GM19455 (cell line): ENCODE measurements at regions not wholly inside any gene's neighbourhood (a gene's known extent, or its start where the extent isn't known, plus 50 kb on each side); places are given as distances from the start of the nearest gene placed in this dataset.
"Not testable (repeated sequence)": the region's sequence is repeated elsewhere in the genome, so short reads cannot be mapped to it uniquely, and the experiment has no call there.

Source experiments
- ATAC-seq: cut with Tn5 transposase; IDR thresholded peaks from one replicate; pipeline ENCODE4 v1.9.1; 2021; ENCODE audit not compliant: unreplicated experiment

DNA sequence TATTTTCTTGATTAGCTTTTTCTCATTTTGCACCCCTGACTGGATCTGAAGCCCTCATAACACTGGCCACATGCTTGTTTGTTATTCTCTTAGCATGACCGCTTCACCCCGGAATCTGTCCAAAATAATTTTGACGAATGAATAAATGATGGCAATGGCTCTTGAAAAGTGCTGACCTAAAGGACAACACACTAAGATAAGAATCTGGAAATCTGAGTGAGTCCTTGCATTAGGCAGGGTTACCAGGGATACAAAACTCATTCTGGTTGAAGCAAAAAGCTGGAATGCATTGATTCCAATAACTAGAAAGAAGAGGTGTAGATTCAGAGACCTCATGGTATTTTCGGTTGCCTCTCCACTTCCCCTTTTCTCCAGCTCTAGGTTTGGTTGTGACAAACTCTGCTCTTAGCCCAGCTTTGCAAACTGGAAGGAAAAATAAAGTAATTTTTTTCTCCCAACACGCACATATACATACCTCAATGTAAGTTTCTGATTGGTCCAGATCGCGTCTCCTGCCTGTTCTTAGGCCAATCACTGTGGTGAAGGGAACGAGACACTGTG lies 157.4 kb downstream of the SKIDA1 start:
- no peak for ATAC-seq

DNA sequence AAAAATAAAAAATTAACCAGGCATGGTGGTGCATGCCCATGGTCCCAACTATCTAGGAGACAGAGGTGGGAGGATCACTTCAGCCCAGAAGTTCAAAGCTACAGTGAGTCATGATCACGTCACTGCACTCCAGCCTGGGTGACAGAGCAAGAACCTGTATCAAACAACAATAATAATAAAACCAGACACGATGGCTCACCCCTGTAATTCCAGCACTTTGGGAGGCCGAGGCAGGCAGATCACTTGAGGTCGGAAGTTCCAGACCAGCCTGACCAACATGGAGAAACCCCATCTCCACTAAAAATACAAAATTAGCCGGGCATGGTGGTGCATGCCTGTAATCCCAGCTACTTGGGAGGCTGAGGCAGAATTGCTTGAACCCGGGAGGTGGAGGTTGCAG lies 159.4 kb downstream of the SKIDA1 start:
- not testable (repeated sequence) for ATAC-seq

DNA sequence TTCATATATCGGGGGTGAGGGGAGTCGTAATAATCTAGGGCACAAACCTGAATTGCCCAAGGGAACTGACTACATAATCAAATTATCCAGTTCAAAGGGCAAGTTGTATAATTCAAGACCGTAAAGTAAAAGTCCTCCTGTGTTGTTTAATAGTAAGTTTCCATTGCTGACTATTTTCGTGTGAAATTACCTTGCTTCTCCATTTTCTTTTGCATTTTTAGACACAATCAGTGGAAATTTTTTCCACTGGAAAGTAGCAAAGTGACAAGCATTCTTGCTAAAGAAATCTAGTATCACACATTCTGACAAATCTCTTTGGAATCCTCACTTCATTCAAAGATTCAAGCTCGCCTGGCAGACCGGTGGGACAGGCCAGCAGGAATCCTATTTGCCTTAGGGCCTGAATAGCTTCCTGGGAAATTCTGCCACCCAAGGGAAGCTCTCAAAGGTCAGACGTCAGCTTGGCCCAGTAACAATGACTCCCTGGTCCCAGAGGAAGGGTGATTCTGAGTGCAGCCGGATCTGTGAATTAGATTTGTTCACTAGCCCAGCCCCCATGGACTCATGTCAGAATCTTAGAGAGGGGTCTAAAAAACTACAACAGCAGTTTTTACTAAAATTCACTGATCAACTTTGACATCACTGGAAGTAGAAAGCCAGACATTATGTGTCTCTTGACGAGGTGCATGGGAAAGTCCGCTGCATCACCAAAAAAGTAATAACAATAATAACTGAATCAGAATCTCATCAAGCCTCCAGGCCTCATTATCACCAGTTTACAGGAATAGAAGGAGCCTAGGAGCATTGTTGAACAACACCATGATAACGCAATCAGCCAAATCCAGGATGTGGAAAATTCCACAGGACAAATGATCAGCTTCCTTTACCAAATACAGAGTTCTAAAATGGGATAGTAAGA lies 161.0 kb downstream of the SKIDA1 start:
- no peak for ATAC-seq

DNA sequence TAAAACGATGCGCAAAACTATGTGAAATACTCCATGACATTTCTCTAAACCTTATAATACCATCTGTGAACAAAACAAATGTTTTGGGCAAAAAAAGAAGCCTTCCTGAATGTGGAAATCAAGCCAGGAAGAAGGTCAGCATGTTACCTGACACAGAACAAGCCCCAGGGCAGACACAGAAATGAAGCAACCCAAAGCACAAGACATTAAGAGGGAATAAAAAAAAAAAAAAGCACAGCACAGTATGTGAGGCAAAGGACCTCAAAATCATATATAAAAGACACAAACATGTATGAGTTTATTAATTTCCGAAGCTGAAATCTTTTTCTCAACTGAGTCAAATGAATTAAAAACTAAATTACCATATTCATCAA lies 161.8 kb downstream of the SKIDA1 start:
- no peak for ATAC-seq

DNA sequence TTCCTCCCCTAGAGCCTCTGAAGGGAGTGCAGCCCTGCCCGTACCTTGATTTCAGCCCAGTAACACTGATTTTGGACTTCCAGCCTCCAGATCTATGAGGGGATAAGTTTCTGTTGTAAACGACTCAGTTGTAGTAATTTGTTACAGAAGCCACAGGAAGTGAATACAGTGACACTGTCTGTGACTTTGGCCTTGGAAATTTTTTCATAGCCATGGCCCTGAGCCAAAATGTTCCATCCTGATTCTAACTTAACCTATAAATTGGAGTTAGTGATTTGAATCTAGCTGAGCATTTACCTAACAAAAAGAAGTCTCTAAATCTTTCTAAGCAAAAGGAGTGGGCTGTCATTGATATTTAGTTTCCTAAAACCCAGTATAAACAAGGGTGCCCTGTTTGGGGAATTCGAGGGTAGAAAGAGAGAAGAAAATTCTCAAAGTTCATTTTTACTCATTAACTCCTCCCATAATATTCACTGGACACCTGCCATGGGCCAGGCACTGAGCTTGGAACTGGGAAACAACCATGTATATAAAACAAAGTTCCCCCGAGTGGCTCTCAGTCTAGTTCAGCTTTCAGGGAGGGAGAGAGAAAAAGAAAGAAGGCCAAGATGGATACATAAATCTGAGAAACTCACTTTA lies 162.3 kb downstream of the SKIDA1 start:
- ATAC-seq: no peak

DNA sequence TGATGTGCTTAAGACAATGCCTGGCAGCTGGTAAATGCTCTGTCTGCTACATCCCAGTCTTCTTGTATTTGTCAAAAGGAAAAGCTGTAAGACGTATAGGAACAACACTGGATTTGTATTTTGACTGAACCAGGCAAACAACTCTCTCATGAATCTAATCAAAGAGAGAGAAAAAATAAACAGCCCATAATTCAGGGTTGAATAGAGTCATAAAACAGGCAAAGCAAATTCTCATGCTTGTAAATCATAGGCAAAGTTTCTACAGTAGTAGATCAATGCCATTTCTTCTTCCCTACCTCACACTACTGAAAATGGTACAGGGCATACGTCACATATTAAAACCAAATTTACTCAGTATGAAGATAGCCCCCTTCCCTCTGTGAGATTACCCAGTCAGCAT lies 166.3 kb downstream of the SKIDA1 start:
- no peak for ATAC-seq

DNA sequence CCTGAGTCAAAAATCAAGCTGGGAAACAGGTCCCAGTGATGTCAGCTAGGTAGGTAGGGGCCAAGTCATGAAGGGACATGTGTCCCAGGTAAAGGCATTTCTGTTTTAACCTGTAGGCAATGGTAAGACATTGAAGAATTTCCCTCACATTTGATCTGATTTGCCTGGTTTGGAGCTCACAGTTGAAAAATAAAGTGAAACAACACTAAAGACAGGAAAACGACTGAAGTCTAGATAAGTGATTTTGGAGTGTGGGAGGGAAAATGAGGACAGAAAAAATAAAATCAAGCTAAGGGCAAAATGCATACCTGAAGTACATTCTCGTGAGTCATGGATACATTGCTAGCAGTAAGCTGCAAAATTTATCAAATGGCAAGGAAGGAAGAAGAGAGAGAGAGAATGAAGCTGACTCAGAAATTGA lies 169.9 kb downstream of the SKIDA1 start:
- no peak for ATAC-seq

DNA sequence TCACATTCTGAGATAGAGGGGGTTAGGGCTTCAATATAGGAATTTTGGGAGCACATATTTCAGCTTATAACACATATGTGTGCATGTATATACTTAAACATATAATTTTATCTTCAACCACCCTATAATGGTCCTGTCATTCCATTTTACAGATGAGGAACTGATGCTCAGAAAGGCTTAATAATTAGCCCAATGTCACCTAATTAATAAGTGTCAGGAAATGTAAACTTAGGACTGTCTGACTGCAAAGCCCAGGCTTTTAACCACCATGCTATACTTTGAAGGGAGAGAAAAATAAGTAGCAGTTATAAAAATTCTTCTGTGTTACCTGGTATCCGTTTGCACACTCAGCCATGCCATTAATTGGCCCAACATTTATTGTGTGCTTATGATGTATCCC lies 172.6 kb downstream of the SKIDA1 start:
- ATAC-seq: no peak

DNA sequence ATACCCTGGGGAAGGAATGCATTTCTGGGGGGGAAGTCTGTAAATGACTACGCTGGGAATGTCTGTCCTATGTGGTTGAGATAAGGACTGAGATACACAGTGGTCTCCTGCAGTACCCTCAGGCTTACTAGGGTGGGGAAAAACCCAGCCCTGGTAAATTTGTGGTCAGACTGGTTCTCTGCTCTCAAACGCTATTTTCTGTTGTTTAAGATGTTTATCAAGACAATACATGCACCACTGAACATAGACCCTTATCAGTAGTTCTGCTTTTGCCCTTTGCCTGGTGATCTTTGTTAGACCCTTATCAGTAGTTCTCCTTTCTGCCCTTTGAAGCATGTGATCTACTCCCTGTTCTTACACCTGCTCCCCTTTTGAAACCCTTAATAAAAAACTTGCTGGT lies 173.9 kb downstream of the SKIDA1 start:
- not testable (repeated sequence) for ATAC-seq

DNA sequence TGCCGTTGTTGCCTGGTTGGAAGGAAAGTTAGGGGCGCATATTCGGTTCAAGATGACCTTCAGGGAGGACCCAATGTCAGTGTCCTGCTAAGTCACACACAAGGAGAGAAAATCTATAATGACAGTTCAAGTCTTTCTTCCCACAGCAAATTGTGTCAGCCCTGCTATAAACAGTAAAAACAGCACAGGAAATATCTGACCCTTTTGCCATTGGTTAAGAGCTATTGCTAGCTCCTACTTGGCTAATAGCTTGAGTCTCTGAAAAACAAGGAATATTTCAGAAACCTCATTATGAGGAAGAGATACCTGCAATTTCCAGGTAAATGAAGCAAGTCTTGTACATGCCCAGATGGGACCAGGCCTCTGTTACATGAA lies 175.6 kb downstream of the SKIDA1 start:
- ATAC-seq: no peak

DNA sequence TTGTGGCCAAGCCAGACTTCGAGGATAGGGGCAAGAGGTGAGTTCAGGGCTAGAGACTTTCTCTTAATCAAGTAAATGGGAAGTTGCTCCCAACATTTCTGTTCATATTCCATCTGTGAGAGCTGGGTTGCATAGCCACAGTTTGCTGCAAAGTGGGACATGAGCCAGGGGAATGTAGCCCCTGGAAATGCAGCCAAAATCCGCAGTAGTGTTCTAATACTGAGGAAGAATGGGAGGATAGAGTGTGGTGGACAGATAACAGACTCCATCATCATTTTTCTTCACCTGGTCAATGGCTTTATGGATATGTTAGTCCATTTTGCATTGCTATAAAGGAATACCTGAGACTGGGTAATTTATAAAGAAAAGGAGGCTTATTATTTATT lies 177.7 kb downstream of the SKIDA1 start:
- no peak for ATAC-seq

DNA sequence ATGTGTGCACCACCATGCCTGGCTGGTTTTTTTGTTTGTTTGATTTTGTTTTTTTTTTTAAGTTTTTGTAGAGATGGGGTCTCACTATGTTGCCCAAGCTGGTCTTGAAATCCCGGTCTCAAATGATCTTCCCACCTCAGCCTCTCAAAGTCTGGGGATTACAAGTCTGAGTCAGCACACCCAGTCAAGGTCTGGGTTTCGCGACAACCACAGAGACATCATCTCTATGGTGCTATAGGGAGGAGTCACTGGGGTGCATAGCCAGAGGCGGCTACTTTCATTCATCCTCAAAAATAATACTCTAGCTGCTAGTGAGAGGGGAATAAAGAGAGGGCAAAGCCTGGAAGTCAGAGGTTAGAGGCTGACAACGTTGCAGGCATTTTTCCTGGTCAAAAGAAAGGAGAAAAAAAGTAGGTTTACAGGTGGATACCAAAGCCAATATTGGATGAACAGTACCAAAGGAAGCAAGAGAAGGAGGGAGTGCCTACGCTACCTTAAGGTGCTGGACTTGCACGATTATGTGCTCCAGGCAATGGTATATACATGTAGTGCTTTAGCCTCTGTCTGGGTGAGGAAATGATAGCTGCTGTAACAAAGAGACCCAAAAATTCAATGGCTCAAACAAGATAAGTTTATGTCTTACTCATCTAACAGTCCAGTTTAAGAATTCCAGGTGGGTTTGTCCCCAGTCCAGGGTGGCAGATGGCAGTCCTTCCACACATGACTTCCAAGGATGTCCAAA lies 178.3 kb downstream of the SKIDA1 start:
- no peak for ATAC-seq

DNA sequence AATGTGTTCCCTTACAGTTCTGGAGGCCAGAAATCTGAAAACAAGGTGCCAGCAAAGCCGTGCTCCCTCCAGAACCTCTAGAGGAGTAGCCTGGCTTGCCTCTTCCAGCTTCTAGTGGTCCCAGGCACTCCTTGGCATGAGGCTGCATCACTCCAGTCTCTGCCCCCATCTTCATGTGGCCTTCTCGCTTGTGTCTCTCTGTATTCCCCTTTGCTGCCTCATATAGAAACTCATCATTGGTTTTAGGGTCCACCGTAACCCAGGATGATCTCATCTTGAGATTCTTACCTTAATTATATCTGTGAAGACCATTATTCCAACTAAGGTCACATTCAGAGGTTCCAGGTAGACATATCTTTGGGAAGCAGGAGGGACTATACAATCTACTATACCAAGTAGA lies 182.4 kb downstream of the SKIDA1 start:
- no peak for ATAC-seq

DNA sequence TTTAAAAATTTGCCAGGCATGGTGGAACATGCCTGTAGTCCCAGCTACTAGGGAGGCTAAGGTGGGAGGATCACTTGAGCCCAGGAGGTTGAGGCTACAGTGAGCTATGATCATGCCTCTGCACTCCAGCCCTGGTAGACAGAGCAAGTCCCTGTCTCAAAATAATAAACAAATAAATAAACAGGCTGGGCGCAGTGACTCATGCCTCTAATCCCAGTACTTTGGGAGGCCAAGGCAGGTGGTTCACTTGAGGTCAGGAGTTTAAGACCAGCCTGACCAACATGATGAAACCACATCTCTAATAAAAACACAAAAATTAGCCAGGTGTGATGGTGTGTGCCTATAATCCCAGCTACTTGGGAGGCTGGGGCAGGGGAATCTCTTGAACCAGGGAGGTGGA lies 183.0 kb downstream of the SKIDA1 start:
- ATAC-seq: not testable (repeated sequence)

DNA sequence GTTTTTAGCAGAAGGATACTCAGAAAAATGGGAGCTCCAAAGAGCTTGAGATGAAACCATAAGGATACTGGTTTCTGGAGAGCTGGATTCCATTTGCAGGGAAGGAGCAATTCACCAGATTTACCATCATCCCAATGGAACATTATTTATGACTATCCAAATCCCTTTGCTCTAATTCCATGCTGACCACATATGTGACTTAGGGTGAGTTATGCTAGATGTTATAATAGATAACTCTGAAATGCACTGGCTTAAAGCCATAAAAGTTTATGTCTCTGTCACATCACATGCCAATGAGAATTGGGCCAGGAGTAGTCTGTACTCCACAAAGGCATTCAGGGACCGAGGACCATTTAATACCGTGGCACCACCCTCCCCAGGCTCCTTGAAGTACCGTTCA lies 185.2 kb downstream of the SKIDA1 start:
- no peak for ATAC-seq

DNA sequence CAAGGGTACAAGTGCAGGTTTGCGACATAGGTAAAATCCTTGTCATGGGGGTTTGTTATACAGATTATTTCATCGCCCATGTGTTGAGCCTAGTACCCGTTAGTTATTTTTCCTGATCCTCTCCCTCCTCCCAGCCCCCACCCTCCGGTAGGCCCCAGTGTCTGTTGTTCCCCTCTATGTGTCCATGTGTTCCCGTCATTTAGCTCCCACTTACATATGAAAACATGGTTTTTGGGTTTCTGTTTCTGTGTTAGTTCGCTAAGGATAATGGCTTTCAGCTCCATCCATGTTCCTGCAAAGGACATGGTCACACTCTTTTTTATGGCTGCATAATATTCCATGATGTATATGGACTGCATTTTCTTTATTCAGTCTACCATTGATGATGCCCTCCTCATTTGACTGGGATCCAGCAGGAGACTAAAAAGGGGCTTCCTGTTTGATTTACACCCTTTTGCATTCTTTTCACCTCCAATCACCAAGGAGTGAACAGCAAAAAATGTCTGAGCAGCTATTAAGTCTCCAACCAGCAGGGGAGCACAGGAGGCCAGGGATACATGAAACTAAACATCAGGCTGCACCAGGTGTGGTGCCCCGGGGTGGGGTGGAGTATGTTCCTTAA lies 188.2 kb downstream of the SKIDA1 start:
- ATAC-seq: no peak

DNA sequence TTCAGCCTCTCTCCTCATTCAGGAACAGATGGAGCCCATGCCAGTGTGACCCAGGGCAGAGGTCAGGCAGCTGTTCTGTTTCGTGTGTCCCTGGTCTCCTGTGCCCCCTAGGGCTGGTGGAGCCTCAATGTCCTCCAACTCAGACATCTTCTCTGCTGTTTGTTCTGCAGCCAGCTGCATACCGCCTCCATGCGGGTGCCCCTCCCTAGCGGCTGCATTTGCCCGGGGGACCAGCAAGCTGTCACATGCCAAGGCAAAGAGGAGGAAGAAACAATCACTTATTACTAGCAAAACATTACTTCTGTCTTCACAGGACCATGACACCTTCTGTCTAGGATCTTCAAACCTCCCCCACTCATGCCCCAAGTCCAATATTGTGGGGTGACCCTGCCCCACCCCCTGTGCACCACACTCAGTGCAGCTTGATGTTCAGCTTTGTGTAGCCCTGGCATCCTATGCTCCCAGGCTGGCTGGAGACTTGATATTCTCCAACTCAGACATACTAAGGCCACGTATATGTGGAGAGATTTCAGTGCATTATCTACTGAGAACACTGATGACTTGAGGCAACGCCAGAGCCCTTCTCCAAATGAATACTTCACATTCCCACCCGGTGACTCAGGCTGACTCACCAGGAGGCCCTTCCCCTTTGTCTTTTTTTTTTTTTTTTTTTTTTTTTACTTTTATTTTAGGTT lies 188.9 kb downstream of the SKIDA1 start:
- no peak for ATAC-seq

DNA sequence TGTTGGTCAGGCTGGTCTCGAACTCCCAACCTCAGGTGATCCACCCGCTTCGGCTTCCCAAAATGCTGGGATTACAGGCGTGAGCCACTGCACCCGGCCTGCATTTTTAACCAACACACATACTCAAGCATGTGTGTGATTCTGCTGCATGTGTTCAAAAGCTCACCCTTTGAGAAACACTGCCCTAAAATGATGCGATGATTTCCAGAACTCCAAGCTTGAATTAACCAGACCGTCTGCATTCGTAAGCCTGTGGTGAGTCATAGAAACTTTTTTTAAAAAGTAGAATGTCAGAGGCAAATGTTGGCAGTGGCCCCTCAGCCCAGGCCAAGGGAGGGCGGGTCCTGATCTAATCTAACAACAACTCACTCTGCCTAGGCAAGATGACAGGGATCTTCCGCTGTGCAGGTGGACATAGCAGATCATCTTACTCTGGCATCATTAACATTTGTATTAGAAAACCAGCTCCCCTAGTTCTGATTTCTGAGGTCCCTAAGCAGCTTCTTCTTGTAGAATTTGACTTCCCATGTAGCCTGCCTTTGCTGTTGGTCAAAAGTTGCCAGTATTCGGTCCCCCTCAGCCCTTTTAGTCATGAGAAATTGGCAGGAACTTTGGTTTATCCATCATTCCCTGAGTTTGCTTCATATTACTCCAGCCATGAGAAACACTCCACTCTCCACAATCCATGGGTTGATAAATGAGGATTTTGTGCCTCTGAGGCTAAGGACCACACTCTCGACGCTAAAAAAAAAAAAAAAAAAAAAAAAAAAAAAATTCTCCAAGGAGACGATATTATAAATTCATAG lies 190.4 kb downstream of the SKIDA1 start:
- ATAC-seq: no peak

DNA sequence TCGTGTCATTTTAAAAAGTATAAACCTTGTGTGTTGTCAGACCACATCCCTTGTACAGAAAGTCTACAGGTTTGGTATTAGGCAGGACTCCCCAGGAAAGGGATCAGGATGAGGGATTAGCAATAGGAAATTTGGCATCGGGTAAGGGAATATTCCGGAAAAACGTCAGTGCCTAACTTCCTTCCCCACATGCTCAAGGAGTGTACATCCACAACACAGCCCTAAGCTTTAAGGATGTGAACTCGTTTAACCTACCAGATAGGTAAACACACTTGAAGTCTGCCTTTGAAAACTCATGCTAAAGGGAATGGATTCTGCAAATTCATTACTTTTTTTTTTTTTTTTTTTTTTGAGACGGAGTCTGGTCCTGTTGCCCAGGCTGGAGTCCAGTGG lies 194.9 kb downstream of the SKIDA1 start:
- no peak for ATAC-seq
